Fibroblast of villous mesenchyme (primary cell): ENCODE measurements at regions not wholly inside any gene's neighbourhood (a gene's known extent, or its start where the extent isn't known, plus 50 kb on each side); places are given as distances from the start of the nearest gene placed in this dataset.

Experiments used
- DNase-seq: peaks from one replicate; pipeline ENCODE4 v3.0.0-alpha.2; 2010; ENCODE audit warnings: low read depth
- H3K4me3 ChIP-seq: 2 replicates; pipeline ENCODE4 v1.5.1; 2011; ENCODE audit warnings: low read depth, mild to moderate bottlenecking, low read length
- TF ChIP-seq, protein P1 (sequence below): IDR thresholded peaks from 2 replicates; pipeline ENCODE4 v1.5.1; 2012; ENCODE audit warnings: low read depth, mild to moderate bottlenecking, low read length; ENCODE audit not compliant: insufficient read depth

DNA sequence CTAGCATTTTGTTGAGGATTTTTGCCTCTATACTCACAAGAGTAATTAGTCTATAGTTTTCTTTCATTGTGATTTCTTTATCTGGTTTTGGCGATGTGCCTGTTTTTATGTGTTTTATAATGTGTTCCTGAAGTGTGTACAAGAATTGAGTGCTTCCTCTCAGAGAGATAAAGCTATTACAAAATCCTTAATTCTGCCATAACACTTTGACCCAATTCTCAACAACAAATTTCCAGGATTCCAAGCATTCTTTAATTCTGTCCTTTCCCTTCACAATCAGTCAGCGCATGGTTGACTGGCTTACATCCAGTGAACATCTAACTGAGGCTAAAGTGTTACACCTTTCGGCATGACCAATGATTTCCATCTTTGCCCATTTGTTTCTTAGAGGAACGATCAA is 282.9 kb upstream of the MVB12B start:
- DNase-seq: no peak
- TF ChIP-seq, protein P1, sequence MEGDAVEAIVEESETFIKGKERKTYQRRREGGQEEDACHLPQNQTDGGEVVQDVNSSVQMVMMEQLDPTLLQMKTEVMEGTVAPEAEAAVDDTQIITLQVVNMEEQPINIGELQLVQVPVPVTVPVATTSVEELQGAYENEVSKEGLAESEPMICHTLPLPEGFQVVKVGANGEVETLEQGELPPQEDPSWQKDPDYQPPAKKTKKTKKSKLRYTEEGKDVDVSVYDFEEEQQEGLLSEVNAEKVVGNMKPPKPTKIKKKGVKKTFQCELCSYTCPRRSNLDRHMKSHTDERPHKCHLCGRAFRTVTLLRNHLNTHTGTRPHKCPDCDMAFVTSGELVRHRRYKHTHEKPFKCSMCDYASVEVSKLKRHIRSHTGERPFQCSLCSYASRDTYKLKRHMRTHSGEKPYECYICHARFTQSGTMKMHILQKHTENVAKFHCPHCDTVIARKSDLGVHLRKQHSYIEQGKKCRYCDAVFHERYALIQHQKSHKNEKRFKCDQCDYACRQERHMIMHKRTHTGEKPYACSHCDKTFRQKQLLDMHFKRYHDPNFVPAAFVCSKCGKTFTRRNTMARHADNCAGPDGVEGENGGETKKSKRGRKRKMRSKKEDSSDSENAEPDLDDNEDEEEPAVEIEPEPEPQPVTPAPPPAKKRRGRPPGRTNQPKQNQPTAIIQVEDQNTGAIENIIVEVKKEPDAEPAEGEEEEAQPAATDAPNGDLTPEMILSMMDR: no peak
- no peak overlapping the region for H3K4me3 ChIP-seq

DNA sequence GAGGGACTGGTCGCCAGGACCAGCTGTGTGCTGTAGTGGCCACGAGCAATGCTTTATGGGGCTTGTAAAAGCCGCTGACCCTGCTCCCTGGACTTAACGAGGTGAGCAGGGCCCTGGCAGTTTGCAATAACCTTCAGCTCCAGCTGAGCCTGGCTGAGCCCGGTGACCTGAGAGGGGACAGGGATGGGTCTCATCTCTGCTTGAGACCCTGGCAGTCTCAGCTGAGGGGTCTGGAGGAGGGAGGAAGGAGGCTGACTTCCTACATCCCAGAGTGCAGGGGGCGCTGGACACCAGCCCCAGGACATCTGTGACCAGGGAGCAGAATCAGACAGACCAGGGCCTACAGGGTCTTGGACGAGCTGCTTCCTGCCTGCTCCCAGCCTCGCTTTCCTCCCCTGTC is 277.5 kb upstream of the MVB12B start:
- no peak for DNase-seq
- TF ChIP-seq, protein P1: no peak
- H3K4me3 ChIP-seq: no peak overlapping the region

DNA sequence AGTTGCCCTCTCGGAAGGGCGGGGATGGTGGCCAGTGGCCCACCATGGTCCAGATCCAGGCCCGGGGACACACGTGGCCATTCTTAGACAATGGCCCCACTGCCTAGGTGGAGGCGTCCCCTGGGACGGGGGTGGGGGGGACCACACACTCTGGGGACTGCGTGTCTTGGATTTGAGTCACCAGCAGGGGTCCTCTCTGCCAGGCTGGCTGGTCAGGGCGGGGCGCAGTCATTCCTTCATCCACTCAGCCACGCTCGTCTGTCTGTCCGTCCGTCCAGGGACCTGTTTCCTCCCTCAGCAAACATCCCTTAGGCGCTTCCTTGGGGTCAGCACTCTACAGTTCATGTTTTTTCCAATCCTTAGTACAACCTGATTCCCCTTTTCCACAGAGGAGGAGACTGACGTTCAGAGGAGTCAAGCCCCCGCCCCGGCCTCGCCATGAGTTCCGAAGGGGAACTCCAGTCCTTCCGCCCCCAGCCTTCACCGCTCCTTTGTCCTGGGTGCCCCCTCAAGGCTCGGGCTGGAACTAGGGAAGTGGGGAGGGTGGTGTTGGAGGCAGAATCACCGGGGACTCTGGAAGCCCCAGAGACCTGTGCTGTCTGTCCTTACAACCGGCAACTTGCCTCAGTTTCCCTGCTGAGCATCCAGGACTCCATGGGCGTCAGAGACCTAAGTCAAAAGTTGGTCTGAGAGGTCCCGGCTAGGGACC is 276.6 kb upstream of the MVB12B start:
- no peak overlapping the region for H3K4me3 ChIP-seq
- TF ChIP-seq, protein P1: no peak
- DNase-seq: no peak

DNA sequence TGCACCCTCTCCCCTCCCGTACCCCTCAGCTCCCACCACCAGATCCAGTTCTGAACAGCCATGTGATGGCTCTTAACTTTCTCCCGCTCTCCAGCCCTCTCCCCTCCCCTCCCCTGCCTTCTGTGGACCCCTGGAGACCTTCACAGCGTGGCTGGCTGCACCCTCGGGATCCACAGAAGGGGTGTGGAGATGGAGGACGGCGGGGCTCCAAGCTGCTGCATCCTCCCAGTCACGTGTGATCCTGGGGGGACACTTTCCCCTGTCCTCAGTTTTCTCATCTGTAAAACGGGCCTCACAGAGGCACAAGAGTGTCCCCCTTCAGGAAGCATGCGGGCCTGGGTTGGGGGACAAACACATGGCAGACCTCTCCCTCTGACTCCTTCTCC is 276.0 kb upstream of the MVB12B start:
- TF ChIP-seq, protein P1: no peak
- H3K4me3 ChIP-seq: no peak overlapping the region
- DNase-seq: no peak

DNA sequence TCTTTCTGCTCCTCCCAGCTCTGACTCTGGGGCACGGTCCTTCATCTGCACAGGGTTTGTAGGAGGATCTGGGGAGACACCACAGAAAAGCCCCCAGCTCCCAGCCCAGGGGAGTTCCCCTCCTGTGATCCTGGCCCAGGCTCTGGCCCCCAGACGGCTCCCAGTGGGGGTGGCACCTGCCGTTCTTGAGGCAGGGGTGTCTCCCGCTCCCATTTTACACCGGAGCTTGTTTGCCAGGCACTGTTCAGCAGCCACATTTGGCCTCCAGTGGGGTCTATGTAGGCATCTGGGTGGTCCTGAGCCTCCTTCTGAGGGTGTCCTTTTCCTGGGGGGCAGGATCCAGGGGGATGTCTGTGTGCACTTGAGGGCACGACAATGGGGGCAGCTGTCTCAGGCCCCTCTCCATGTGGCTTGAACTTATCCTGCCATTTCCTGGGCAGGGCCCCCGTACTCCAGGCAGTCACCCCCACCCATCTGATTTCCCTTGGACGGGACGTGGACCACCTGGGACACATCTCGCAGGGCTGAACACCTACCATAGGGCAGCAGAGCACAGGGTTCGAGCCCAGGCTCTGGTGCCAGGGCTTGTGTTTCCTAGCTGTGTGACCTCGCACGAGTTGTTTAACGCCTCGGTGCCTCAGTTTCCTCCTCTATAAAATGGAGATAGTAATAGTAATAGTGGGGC is 275.0 kb upstream of the MVB12B start:
- TF ChIP-seq, protein P1: no peak
- no peak overlapping the region for H3K4me3 ChIP-seq
- DNase-seq: no peak

DNA sequence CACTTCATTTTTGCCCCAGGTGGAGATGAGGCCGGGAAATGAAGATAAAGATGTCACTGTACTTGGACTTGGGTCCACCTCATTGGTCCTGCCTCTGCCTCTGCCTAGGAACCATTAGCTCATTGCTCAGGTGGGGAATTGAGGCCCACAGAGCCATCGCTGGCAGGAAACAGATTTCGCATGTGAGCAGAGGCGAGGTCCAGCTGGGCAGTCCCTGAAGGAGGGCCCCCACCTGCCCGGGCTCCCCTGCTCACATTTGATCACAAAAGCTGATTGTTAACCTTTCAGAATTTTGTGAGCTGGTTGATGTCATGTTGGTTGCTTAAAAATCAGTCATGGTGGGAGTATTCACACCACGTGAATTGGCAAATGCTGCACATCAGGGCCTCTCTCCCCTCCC is 273.8 kb upstream of the MVB12B start:
- H3K4me3 ChIP-seq: no peak overlapping the region
- no peak for DNase-seq
- TF ChIP-seq, protein P1: no peak
